Activated B cell treated with CpG ODN at 0.5 μM for 24 hours (primary cell): ENCODE measurements at regions not wholly inside any gene's neighbourhood (a gene's known extent, or its start where the extent isn't known, plus 50 kb on each side); places are given as distances from the start of the nearest gene placed in this dataset.
"Not testable (repeated sequence)": the region's sequence is repeated elsewhere in the genome, so short reads cannot be mapped to it uniquely, and the experiment has no call there.

Experiments
- ATAC-seq: fragments of 200-7000 bp; cut with Tn5 transposase; one replicate; pipeline ENCODE4 v1.10.0; 2021; ENCODE audit warnings: low read depth, mild to moderate bottlenecking, moderate library complexity
- CTCF ChIA-PET: fragments of 350-600 bp; sonication (Branson Sonifier 250); formaldehyde crosslinking; loops from one replicate; lab custom pipeline; 2021; ENCODE audit warnings: antibody characterized with exemption; lab: Charles Lee
- POLR2A ChIA-PET: fragments of 350-600 bp; sonication (Branson Sonifier 250); formaldehyde crosslinking; loops from one replicate; lab custom pipeline; 2021; ENCODE audit warnings: antibody characterized with exemption; lab: Charles Lee
- DNase-seq: peaks from one replicate; pipeline ENCODE4 v3.0.0; 2022
- H3K27ac Mint-ChIP-seq: one replicate; pipeline ENCODE4 v1.8.0; 2020; ENCODE audit warnings: mixed read lengths
- H3K27me3 Mint-ChIP-seq: one replicate; pipeline ENCODE4 v1.8.0; 2021; ENCODE audit warnings: mixed read lengths
- H3K36me3 Mint-ChIP-seq: one replicate; pipeline ENCODE4 v1.8.0; 2021; ENCODE audit warnings: low read depth, mixed read lengths
- H3K4me1 Mint-ChIP-seq: one replicate; pipeline ENCODE4 v1.8.0; 2021; ENCODE audit warnings: mixed read lengths
- H3K4me3 Mint-ChIP-seq: one replicate; pipeline ENCODE4 v1.8.0; 2020; ENCODE audit warnings: mild to moderate bottlenecking, mixed read lengths
- H3K9me3 Mint-ChIP-seq: one replicate; pipeline ENCODE4 v1.8.0; 2020; ENCODE audit warnings: mixed read lengths
- CTCF ChIP-seq: fragments of 200-600 bp; IDR thresholded peaks from one replicate; pipeline ENCODE4 v1.8.0; 2022; ENCODE audit warnings: antibody characterized with exemption, mild to moderate bottlenecking
- intact Hi-C: fragments of 100-400 bp; cut with micrococcal nuclease; formaldehyde crosslinking; loops from one replicate; pipeline ENCODE4 v1.15.1; 2024

- H3K27ac Mint-ChIP-seq: no peak overlapping the region
- ChIA-PET POLR2A (no interaction called here), CTCF (no interaction called here)
- intact Hi-C loops: no loop called here
- H3K27me3 Mint-ChIP-seq: peaks cover 8% of the 10 kb centered on the region
- no peaks in the 10 kb centered on the region for H3K4me1 Mint-ChIP-seq
- H3K4me3 Mint-ChIP-seq: no peak overlapping the region
- H3K36me3 Mint-ChIP-seq: no peaks in the 10 kb centered on the region
- no peak for ATAC-seq
- no peak for DNase-seq
- TF ChIP-seq CTCF: no peak
- no peaks in the 10 kb centered on the region for H3K9me3 Mint-ChIP-seq
Measured at GRCh38 chr13:112270951-112271350, 105.2 kb upstream of the SPACA7 start.

- not testable (repeated sequence) for ATAC-seq, H3K9me3 Mint-ChIP-seq
Measured at GRCh38 chr13:112286733-112287132, 89.4 kb upstream of the SPACA7 start.

GRCh38 chr13:112320303-112320702 lies 55.9 kb upstream of the SPACA7 start:
- Mint-ChIP-seq H3K27ac (no peak overlapping the region), H3K36me3 (no peaks in the 10 kb centered on the region), H3K27me3 (peaks cover 3% of the 10 kb centered on the region), H3K4me1 (no peaks in the 10 kb centered on the region), H3K9me3 (peaks cover 5% of the 10 kb centered on the region), H3K4me3 (no peak overlapping the region)
- ChIA-PET CTCF (no interaction called here), POLR2A (no interaction called here)
- intact Hi-C loops: no loop called here
- no peak for TF ChIP-seq CTCF
- ATAC-seq (no peak), DNase-seq (no peak)

More at GRCh38 chr13:112286733-112287132, 89.4 kb upstream of the SPACA7 start:
- H3K27me3 Mint-ChIP-seq, POLR2A ChIA-PET, DNase-seq, intact Hi-C loops, H3K4me1 Mint-ChIP-seq, H3K4me3 Mint-ChIP-seq, H3K27ac Mint-ChIP-seq, H3K36me3 Mint-ChIP-seq, CTCF ChIA-PET: not testable (repeated sequence)

- intact Hi-C loops: no loop called here
- POLR2A ChIA-PET: no interaction called here
- Mint-ChIP-seq H3K27me3 (peaks cover 5% of the 10 kb centered on the region), H3K4me3 (no peak overlapping the region), H3K4me1 (no peaks in the 10 kb centered on the region), H3K27ac (no peak overlapping the region), H3K36me3 (no peaks in the 10 kb centered on the region), H3K9me3 (no peaks in the 10 kb centered on the region)
- CTCF ChIA-PET: no interaction called here
- TF ChIP-seq CTCF: no peak
- ATAC-seq: no peak
- DNase-seq: no peak
Measured at GRCh38 chr13:112322557-112322956, 53.6 kb upstream of the SPACA7 start.

GRCh38 chr13:112324116-112324515 lies 52.0 kb upstream of the SPACA7 start:
- DNase-seq (no peak), ATAC-seq (no peak)
- Mint-ChIP-seq H3K27me3 (peaks cover 7% of the 10 kb centered on the region), H3K4me3 (no peak overlapping the region), H3K27ac (no peak overlapping the region), H3K4me1 (no peaks in the 10 kb centered on the region), H3K36me3 (no peaks in the 10 kb centered on the region), H3K9me3 (no peaks in the 10 kb centered on the region)
- CTCF ChIA-PET: no interaction called here
- TF ChIP-seq CTCF: no peak
- POLR2A ChIA-PET: no interaction called here
- intact Hi-C loops: no loop called here

- ATAC-seq (no peak), DNase-seq (no peak)
- no peaks in the 10 kb centered on the region for H3K36me3 Mint-ChIP-seq
- no peaks in the 10 kb centered on the region for H3K4me1 Mint-ChIP-seq
- H3K27me3 Mint-ChIP-seq: peaks cover 13% of the 10 kb centered on the region
- H3K27ac Mint-ChIP-seq: no peak overlapping the region
- TF ChIP-seq CTCF: no peak
- intact Hi-C loops: no loop called here
- H3K9me3 Mint-ChIP-seq: no peaks in the 10 kb centered on the region
- no peak overlapping the region for H3K4me3 Mint-ChIP-seq
- ChIA-PET POLR2A (no interaction called here), CTCF (no interaction called here)
Measured at GRCh38 chr13:112325142-112325808, 50.9 kb upstream of the SPACA7 start.
